ENCODE measurements at regions not wholly inside any gene's neighbourhood (a gene's known extent, or its start where the extent isn't known, plus 50 kb on each side); places are given as distances from the start of the nearest gene placed in this dataset.

DNA sequence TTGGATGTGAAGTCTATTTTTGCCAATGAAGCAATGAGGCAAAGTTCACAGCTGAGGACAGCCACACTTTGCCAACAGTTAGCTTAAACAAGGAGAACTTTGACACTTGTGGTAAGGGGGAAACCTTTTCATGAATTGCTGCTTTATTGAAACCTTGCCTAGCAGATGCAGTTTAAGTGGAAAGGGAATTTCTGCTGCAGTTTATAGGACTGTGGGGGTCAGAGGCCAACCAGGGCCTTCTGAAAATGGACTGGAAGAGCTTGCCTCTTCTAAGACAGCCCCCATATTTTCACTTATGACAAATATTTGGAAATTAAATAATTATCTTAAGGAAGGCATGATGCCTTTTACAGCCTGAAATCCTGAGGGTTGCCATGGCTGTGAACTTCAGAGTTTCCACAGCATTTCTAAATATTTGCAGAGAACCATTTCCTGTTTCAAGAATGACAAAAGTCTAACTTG, 550.3 kb downstream of the RAB28 start:
- H3K9me3 ChIP-seq (ENCODE audit: severe bottlenecking) = no peaks in the 10 kb centered on the region
- DNase-seq = no peak
- TF ChIP-seq, protein P1, sequence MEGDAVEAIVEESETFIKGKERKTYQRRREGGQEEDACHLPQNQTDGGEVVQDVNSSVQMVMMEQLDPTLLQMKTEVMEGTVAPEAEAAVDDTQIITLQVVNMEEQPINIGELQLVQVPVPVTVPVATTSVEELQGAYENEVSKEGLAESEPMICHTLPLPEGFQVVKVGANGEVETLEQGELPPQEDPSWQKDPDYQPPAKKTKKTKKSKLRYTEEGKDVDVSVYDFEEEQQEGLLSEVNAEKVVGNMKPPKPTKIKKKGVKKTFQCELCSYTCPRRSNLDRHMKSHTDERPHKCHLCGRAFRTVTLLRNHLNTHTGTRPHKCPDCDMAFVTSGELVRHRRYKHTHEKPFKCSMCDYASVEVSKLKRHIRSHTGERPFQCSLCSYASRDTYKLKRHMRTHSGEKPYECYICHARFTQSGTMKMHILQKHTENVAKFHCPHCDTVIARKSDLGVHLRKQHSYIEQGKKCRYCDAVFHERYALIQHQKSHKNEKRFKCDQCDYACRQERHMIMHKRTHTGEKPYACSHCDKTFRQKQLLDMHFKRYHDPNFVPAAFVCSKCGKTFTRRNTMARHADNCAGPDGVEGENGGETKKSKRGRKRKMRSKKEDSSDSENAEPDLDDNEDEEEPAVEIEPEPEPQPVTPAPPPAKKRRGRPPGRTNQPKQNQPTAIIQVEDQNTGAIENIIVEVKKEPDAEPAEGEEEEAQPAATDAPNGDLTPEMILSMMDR (IDR thresholded peaks at IDR 0.05; ENCODE audit: low read depth, low read length) = no peak
- no peak overlapping the region for H3K27ac ChIP-seq
- peaks cover 2% of the 10 kb centered on the region for H3K27me3 ChIP-seq (ENCODE audit: insufficient read depth, low read depth, severe bottlenecking)
- H3K4me3 ChIP-seq (ENCODE audit: low read depth, low read length) = no peak overlapping the region
- no peaks in the 10 kb centered on the region for H3K36me3 ChIP-seq

DNA sequence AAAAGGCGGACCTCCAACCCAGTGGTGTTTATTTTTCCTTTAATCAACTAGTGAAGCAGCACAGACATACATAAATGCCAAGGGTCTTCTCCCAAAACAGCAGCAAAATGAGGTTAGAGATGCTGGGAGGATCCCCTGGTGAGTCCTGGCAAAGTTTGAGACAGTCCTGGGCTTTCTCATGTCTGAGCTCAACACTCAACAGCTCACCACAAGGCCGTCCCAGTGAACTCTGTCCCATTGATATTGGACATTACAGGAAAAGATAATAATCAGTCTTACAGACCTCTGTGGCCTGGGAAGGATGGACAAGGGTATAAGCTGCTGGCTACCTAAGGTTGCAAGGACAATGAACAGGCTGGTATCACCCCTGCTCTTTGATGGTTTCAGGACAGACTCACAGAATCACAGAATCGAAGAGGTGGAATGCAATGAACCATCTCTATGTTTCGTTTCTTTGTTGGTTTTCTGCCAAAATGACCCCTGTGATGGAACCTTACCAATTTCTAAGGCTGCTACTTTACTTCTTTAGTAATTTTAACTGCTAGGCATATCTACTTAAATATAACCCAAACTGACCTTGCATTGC, 551.8 kb downstream of the RAB28 start:
- Histone ChIP-seq H3K27me3 (ENCODE audit: insufficient read depth, low read depth, severe bottlenecking) (peaks cover 2% of the 10 kb centered on the region), H3K9me3 (ENCODE audit: severe bottlenecking) (no peaks in the 10 kb centered on the region), H3K27ac (no peak overlapping the region), H3K36me3 (no peaks in the 10 kb centered on the region), H3K4me3 (ENCODE audit: low read depth, low read length) (no peak overlapping the region)
- TF ChIP-seq, protein P1 (IDR thresholded peaks at IDR 0.05; ENCODE audit: low read depth, low read length) = no peak
- no peak for DNase-seq

DNA sequence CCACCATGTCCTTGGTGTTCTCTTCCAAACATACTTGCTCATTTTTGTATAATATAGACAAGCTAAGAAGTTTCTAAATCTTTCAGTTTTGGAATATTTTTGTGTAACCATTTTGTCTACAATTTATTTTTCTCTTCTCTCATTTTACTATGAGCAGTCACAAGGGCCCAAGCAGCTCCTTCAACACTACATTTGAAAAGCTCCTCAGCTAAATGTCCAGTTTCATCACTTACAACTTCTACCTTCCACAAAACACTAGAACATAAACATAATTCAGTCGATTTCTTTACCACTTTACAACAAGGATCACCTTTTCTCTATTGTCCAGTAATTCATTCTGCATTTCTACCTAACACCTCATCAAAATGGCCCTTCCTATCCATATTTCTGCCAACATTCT, 554.4 kb downstream of the RAB28 start:
- DNase-seq = no peak
- peaks cover 2% of the 10 kb centered on the region for H3K27me3 ChIP-seq (ENCODE audit: insufficient read depth, low read depth, severe bottlenecking)
- H3K27ac ChIP-seq = no peak overlapping the region
- no peaks in the 10 kb centered on the region for H3K9me3 ChIP-seq (ENCODE audit: severe bottlenecking)
- no peak overlapping the region for H3K4me3 ChIP-seq (ENCODE audit: low read depth, low read length)
- H3K36me3 ChIP-seq = no peaks in the 10 kb centered on the region
- TF ChIP-seq, protein P1 (IDR thresholded peaks at IDR 0.05; ENCODE audit: low read depth, low read length) = no peak

DNA sequence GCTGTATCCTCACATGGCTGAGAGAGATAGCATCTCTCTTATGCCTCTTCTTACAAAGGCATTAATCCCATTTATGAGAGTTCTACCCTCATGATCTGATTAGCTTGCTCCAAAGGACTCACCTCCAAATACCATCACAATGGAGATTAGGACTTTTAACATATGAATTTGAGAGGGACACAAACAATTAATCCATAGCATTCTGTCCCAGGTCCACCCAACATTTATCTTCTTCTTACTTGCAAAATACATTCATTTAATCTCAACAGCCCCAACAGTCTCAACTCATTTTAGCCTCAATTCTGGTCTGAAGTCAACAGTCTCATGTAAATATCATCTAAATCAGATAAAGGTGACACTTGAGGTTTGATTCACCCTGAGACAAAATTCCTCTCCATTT, 555.4 kb downstream of the RAB28 start:
- no peaks in the 10 kb centered on the region for H3K9me3 ChIP-seq (ENCODE audit: severe bottlenecking)
- no peak overlapping the region for H3K27ac ChIP-seq
- H3K4me3 ChIP-seq (ENCODE audit: low read depth, low read length) = no peak overlapping the region
- DNase-seq = no peak
- H3K27me3 ChIP-seq (ENCODE audit: insufficient read depth, low read depth, severe bottlenecking) = peaks cover 2% of the 10 kb centered on the region
- TF ChIP-seq, protein P1 (IDR thresholded peaks at IDR 0.05; ENCODE audit: low read depth, low read length) = no peak
- no peaks in the 10 kb centered on the region for H3K36me3 ChIP-seq

- TF ChIP-seq, protein P1 (IDR thresholded peaks at IDR 0.05; ENCODE audit: low read depth, low read length) = no peak
- Histone ChIP-seq H3K36me3 (no peaks in the 10 kb centered on the region), H3K4me3 (ENCODE audit: low read depth, low read length) (no peak overlapping the region), H3K9me3 (ENCODE audit: severe bottlenecking) (no peaks in the 10 kb centered on the region), H3K27me3 (ENCODE audit: insufficient read depth, low read depth, severe bottlenecking) (no peaks in the 10 kb centered on the region), H3K27ac (no peak overlapping the region)
- DNase-seq = no peak
Observed at GRCh38 chr4:12926189-12927066, 557.7 kb downstream of the RAB28 start.
